ENCODE measurements at regions not wholly inside any gene's neighbourhood (a gene's known extent, or its start where the extent isn't known, plus 50 kb on each side); places are given as distances from the start of the nearest gene placed in this dataset.

DNA sequence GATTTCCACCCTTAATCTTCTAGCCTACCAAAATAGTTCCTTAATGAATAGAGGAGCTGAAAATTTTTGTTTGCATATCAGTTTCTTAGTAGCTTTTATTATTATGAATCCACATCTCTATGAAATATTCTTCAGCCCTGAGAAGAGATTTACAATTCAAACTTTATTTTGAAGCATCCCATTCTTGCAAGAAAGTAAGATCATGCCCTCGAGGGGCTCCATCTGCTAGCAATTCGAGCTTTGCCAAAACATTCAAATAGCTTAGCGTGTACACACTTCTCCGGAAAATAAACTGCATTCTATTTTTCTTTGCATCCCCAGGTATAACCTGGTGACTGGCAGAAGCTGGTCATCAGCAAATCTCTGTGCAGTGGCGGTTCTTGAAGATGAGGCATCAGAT is 370.7 kb downstream of the MTRR start:
- TF ChIP-seq RAD21 (IDR thresholded peaks at IDR 0.05 in 1 of 2, conservative IDR thresholded peaks at IDR 0.05 in 1 of 2; ENCODE audit: low read depth in 2 of 2, low read length in 2 of 2), result no peak
- TF ChIP-seq, protein P1, sequence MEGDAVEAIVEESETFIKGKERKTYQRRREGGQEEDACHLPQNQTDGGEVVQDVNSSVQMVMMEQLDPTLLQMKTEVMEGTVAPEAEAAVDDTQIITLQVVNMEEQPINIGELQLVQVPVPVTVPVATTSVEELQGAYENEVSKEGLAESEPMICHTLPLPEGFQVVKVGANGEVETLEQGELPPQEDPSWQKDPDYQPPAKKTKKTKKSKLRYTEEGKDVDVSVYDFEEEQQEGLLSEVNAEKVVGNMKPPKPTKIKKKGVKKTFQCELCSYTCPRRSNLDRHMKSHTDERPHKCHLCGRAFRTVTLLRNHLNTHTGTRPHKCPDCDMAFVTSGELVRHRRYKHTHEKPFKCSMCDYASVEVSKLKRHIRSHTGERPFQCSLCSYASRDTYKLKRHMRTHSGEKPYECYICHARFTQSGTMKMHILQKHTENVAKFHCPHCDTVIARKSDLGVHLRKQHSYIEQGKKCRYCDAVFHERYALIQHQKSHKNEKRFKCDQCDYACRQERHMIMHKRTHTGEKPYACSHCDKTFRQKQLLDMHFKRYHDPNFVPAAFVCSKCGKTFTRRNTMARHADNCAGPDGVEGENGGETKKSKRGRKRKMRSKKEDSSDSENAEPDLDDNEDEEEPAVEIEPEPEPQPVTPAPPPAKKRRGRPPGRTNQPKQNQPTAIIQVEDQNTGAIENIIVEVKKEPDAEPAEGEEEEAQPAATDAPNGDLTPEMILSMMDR (IDR thresholded peaks at IDR 0.05; ENCODE audit: control extremely low read depth in 1 of 3, insufficient read depth in 1 of 3, low read depth in 1 of 3, low read length in 3 of 3), result no peak
- no peak for TF ChIP-seq KDM1A (IDR thresholded peaks at IDR 0.05; ENCODE audit: borderline replicate concordance, low read length)

Data from H1 (cell line).